Suprapubic skin (tissue), 4 donors: ENCODE measurements at regions not wholly inside any gene's neighbourhood (a gene's known extent, or its start where the extent isn't known, plus 50 kb on each side); places are given as distances from the start of the nearest gene placed in this dataset.
"Not testable (repeated sequence)": the region's sequence is repeated elsewhere in the genome, so short reads cannot be mapped to it uniquely, and the experiment has no call there.

Experiments
- DNase-seq, 2 donors: peaks; one replicate each; pipeline ENCODE4 v3.0.0-alpha.2; 2019; ENCODE audit warnings: low spot score in 2 of 2
- H3K27ac ChIP-seq: fragments of 200-600 bp; sonication (generic); one replicate; pipeline ENCODE4 v1.5.1; 2019
- H3K27me3 ChIP-seq: fragments of 200-600 bp; sonication (generic); one replicate; pipeline ENCODE4 v1.5.1; 2019
- H3K36me3 ChIP-seq: fragments of 200-600 bp; sonication (generic); one replicate; pipeline ENCODE4 v1.5.1; 2019
- H3K4me1 ChIP-seq: fragments of 200-600 bp; sonication (generic); one replicate; pipeline ENCODE4 v1.5.1; 2019
- H3K4me3 ChIP-seq: fragments of 200-600 bp; sonication (generic); one replicate; pipeline ENCODE4 v1.5.1; 2019; ENCODE audit warnings: mild to moderate bottlenecking
- H3K9me3 ChIP-seq: fragments of 200-600 bp; sonication (generic); one replicate; pipeline ENCODE4 v1.5.1; 2019
- CTCF ChIP-seq, 2 donors: fragments of 200-600 bp in 1 of 2; fragments of 450-650 bp in 1 of 2; sonication (generic) in 1 of 2; IDR thresholded peaks; one replicate each; pipeline ENCODE4 v1.5.1; 2016 to 2019; ENCODE audit warnings: antibody characterized with exemption in 2 of 2, mild to moderate bottlenecking in 1 of 2, moderate library complexity in 1 of 2
- EP300 ChIP-seq: sonication (generic); formaldehyde crosslinking; IDR thresholded peaks from one replicate; pipeline ENCODE4 v1.6.1; 2017; ENCODE audit warnings: antibody characterized with exemption
- POLR2A ChIP-seq, 2 donors: fragments of 450-650 bp; IDR thresholded peaks; one replicate each; pipeline ENCODE4 v1.6.1; 2017; ENCODE audit warnings: antibody characterized with exemption in 2 of 2, mild to moderate bottlenecking in 2 of 2, moderate library complexity in 2 of 2
- POLR2AphosphoS5 ChIP-seq, 3 donors: sonication (generic); formaldehyde crosslinking; IDR thresholded peaks; one replicate each; pipeline ENCODE4 v1.6.1; 2017; ENCODE audit warnings: antibody characterized with exemption in 3 of 3
- WGBS: methylation state at CpG from one replicate; pipeline ENCODE4 v1.1.5; 2018; 5-methylcytosine and 5-hydroxymethylcytosine counted together

GRCh38 chr3:71984843-71985613, 200.1 kb upstream of the PROK2 start:
- 67% methylated on average over 9 of the region's 9 CpGs for WGBS
- Histone ChIP-seq H3K36me3 (no peaks in the 10 kb centered on the region), H3K4me3 (no peak overlapping the region), H3K4me1 (peaks cover 9% of the 10 kb centered on the region), H3K27ac (no peak overlapping the region), H3K9me3 (no peaks in the 10 kb centered on the region), H3K27me3 (no peaks in the 10 kb centered on the region)
- no peak for DNase-seq
- TF ChIP-seq POLR2AphosphoS5 (IDR thresholded peaks at IDR 0.05) (no peak), CTCF (IDR thresholded peaks at IDR 0.05) (no peak), POLR2A (IDR thresholded peaks at IDR 0.05) (no peak), EP300 (no peak)

GRCh38 chr3:71983694-71984093, 198.7 kb upstream of the PROK2 start:
- Histone ChIP-seq H3K27ac (no peak overlapping the region), H3K9me3 (no peaks in the 10 kb centered on the region), H3K4me1 (peaks cover 9% of the 10 kb centered on the region), H3K36me3 (no peaks in the 10 kb centered on the region), H3K4me3 (no peak overlapping the region), H3K27me3 (no peaks in the 10 kb centered on the region)
- 94% methylated on average over 4 of the region's 4 CpGs for WGBS
- TF ChIP-seq EP300 (no peak), CTCF (IDR thresholded peaks at IDR 0.05) (no peak)
- DNase-seq, result no peak

- 48% methylated on average over 8 of the region's 9 CpGs for WGBS
- DNase-seq, H3K4me3 ChIP-seq, H3K4me1 ChIP-seq, H3K36me3 ChIP-seq, H3K9me3 ChIP-seq, H3K27ac ChIP-seq, H3K27me3 ChIP-seq: not testable (repeated sequence)
Measured at GRCh38 chr3:71982506-71983258, 197.7 kb upstream of the PROK2 start.

- DNase-seq, result no peak
- Histone ChIP-seq H3K27me3 (peaks cover 12% of the 10 kb centered on the region), H3K27ac (no peak overlapping the region), H3K36me3 (no peaks in the 10 kb centered on the region), H3K9me3 (no peaks in the 10 kb centered on the region), H3K4me3 (no peak overlapping the region), H3K4me1 (peaks cover 10% of the 10 kb centered on the region)
- WGBS, result 83% methylated on average over 3 of the region's 3 CpGs
- no peak for TF ChIP-seq POLR2AphosphoS5 (IDR thresholded peaks at IDR 0.05)
- TF ChIP-seq CTCF (IDR thresholded peaks at IDR 0.05), result no peak
- TF ChIP-seq POLR2A (IDR thresholded peaks at IDR 0.05), result no peak
- no peak for TF ChIP-seq EP300
Measured at GRCh38 chr3:71979175-71979574, 194.2 kb upstream of the PROK2 start.

- Histone ChIP-seq H3K4me3 (no peak overlapping the region), H3K4me1 (peaks cover 10% of the 10 kb centered on the region), H3K36me3 (no peaks in the 10 kb centered on the region), H3K27ac (no peak overlapping the region), H3K9me3 (no peaks in the 10 kb centered on the region), H3K27me3 (peaks cover 12% of the 10 kb centered on the region)
- TF ChIP-seq POLR2AphosphoS5 (IDR thresholded peaks at IDR 0.05), result no peak
- TF ChIP-seq EP300, result no peak
- no peak for TF ChIP-seq POLR2A (IDR thresholded peaks at IDR 0.05)
- TF ChIP-seq CTCF (IDR thresholded peaks at IDR 0.05), result no peak
- no peak for DNase-seq
- 53% methylated on average over 7 of the region's 7 CpGs for WGBS
Measured at GRCh38 chr3:71978150-71978721, 193.3 kb upstream of the PROK2 start.
